G401 (cell line): ENCODE measurements at regions not wholly inside any gene's neighbourhood (a gene's known extent, or its start where the extent isn't known, plus 50 kb on each side); places are given as distances from the start of the nearest gene placed in this dataset.

ENCODE experiments used
- DNase-seq: peaks from one replicate; pipeline ENCODE4 v3.0.0-alpha.2; 2015; ENCODE audit warnings: low spot score
- in situ Hi-C: cut with HindIII; loops from 2 replicates; pipeline ENCODE4 v1.10.0; 2016; ENCODE audit warnings: low sequenced_read_pairs, mixed read lengths

DNA sequence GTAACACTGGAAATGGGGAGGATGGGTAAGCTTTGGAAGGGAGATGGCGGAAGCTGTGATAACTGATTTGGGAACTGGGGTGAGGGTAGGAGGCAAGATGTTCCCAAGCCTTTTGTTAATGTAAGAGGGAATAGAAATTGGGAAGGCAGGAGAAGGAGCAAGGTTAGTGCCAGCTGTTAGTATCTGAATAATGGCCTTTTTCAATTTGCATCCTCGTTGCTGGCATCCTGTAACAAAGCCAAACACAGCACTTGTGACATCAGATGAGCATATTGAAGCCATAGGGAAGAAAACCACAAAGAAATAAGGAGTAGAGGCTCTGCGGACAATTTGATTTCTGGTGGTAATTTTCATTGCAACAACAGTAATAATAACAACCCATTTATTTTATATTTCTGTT, 70.9 kb upstream of the CLMP start:
- in situ Hi-C loops: no loop called here

GRCh38 chr11:123264431-123264780, 69.4 kb upstream of the CLMP start:
- in situ Hi-C loops: no loop called here
- DNase-seq: no peak

More for the DNA sequence above, 70.9 kb upstream of the CLMP start:
- no peak for DNase-seq

- in situ Hi-C loops: no loop called here
These were observed 66.5 kb upstream of the CLMP start for GRCh38 chr11:123261345-123262106.

DNA sequence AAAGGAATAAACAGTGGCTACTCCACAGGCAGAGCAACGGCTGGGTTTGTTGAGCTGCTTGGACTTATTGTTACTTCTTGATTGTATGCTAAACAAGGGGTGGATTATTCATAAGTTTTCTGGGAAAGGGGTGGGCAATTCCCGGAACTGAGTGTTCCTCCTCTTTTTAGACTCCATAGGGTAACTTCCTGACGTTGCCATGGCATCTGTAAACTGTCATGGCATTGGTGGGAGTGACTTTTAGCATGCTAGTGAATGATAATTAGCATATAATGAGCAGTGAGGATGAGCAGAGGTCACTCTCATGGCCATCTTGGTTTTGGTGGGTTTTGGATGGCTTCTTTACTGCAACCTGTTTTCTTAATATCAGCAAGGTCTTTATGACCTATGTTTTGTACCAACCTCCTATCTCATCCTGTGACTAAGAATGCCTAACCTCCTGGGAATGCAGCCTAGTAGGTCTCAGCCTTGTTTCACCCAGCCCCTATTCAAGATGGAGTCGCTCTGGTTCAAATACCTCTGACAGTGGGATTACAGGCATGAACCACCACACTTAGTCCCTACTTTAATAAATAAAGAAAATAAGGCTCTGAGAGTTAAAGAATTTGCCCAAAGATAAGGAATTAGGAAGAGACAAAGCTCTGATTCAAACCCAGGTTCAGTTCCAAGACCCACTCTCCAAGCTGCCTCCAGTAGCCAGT, 65.6 kb upstream of the CLMP start:
- in situ Hi-C loops: no loop called here
- no peak for DNase-seq

More at GRCh38 chr11:123261345-123262106, 66.5 kb upstream of the CLMP start:
- peak; percentile 94 for DNase-seq

- no peak for DNase-seq
- in situ Hi-C loops: no loop called here
These were observed 63.8 kb upstream of the CLMP start for GRCh38 chr11:123258877-123259276.

GRCh38 chr11:123257370-123257769, 62.3 kb upstream of the CLMP start:
- in situ Hi-C loops: no loop called here
- no peak for DNase-seq

- DNase-seq: peak; percentile 66
- in situ Hi-C loops: no loop called here
These were observed 60.9 kb upstream of the CLMP start for GRCh38 chr11:123255909-123256308.

- in situ Hi-C loops: no loop called here
- peak; percentile 36 for DNase-seq
These were observed 59.3 kb upstream of the CLMP start for GRCh38 chr11:123254357-123254756.

DNA sequence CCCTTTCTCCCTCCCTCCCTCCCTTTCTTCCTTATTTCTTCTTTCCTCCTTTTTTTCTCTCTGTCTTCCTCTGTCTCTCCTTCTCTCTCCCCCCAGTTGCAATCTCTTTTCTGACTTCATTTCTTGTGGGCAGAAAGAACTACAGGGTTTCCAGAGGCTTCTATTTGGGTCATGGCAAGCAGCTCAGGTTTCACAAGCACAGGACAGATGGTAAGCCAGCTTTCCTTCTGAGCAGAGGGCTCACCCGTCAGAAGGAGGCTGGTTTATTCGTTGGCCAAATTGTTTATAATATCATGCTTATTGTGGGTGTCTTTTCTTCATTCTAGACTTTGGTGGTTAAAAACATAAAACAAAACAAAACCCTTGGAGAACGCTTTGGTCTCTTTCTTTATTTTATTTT, 58.9 kb upstream of the CLMP start:
- DNase-seq: peak; percentile 97
- in situ Hi-C loops: no loop called here

DNA sequence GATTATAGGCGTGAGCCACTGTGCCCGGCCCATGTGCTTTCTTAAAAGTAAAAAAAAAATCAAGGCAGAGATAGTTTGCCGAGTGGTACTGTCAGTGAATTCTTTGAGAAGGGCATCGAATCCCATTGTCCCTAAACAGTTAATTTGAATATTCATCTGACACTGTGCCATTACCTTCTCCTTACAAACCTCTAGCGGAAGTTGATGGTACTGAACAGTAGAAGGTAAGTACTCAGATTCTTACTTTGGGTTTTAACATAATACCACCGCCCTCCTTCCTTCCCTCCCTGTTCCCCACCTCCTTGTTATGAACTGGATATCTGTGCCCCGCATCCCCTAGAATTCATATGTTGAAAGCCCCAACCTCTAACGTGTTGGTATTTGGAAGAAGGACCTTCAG, 58.2 kb upstream of the CLMP start:
- in situ Hi-C loops: no loop called here
- no peak for DNase-seq

GRCh38 chr11:123251657-123252344, 56.8 kb upstream of the CLMP start:
- in situ Hi-C loops: no loop called here
- peak; percentile 69 for DNase-seq

DNA sequence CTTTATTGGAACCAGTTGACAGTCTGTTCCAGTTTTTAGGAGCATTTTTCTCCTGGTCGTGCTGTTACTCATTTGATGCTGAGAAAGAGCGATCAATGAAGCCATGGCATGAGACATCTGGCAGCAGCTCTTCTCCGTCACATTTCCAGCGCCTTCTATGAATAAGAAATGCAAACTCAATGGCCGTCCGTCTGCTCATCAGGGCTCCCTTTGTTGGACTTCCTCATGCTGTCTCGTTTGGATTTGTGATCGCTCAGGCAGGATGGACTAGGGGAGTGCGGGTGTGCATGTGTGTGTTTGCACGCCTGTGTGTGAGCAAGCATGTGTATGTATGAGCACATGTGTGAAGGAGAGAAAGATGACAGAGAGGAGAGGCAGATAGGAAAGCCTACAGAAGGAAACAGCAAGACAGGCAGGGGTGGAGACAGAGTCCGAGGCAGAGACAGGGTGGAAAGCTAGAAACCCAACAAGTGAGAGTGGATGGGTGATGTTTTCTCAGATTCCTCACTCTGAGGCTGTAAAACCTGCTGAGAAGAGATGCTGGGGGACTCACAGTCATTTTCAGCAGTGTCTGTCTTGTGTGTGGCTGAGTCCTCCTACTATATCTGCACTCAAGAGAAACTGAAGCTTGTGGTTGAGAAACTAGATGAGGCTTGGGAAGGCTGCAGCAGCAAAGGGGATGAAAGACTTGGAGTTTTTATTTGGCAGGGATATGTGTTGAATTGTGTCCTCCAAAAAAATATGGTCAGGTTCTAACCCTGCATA, 56.0 kb upstream of the CLMP start:
- in situ Hi-C loops: no loop called here

DNA sequence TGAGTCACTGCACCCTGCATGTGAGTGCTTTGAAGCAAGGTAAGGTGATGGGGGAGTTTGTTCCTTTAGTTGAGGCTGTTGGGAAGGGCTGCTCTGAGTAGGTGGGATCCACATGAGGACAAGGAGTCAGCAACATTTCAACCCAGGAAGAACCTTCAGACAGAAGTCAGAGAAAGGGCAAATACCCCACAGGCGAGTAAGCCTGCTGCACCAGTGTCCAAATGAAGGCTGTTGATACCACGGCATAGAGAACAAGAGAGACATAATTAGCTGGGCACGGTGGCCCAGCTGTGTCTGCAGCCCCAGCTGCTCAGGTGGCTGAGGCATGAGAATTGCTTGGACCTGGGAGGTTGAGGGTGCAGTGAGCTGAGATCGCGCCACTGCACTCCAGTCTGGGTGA, 54.3 kb upstream of the CLMP start:
- no peak for DNase-seq
- in situ Hi-C loops: loop anchor here (25.0 kb wide), 1 partner anchor 137 kb away; no protein-coding TSS in a partner anchor

More for the DNA sequence above, 56.0 kb upstream of the CLMP start:
- no peak for DNase-seq

DNA sequence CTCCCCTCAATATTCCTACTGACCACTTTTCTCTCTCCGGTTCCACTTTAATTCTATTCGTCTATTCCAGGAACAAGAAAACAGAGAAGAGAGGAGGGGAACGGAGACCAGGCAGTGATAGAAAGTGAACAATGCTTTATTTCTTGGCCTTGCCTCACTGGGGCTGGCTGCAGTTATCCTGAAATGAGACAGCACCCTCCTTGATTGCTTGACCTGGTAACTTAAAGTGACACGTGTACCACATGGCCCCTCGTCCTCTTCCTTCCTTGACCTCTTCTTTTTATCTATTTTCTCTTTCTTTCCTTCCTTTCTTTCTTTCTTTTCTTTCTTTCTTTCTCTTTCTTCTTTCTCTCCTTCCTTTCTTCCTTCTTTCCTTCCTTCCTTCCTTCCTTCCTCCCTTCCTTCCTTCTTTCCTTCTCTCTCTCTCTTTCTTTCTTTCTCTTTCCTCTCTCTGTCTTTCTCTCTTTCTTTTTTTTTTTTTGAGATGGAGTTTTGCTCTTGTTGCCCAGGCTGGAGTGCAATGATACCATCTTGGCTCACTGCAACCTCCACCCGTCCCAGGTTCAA, 52.8 kb upstream of the CLMP start:
- no peak for DNase-seq
- in situ Hi-C loops: loop anchor here (25.0 kb wide), 1 partner anchor 136 kb away; no protein-coding TSS in a partner anchor

GRCh38 chr11:123247496-123247799, 52.4 kb upstream of the CLMP start:
- no peak for DNase-seq
- in situ Hi-C loops: loop anchor here (25.0 kb wide), 1 partner anchor 135 kb away; no protein-coding TSS in a partner anchor

GRCh38 chr11:123246749-123247495, 51.9 kb upstream of the CLMP start:
- in situ Hi-C loops: loop anchor here (25.0 kb wide), 1 partner anchor 135 kb away; no protein-coding TSS in a partner anchor
- DNase-seq: peak; percentile 89

GRCh38 chr11:123245567-123245966, 50.5 kb upstream of the CLMP start:
- in situ Hi-C loops: loop anchor here (25.0 kb wide), 1 partner anchor 133 kb away; no protein-coding TSS in a partner anchor
- DNase-seq: no peak
